Natural killer cell (primary cell): ENCODE measurements at regions not wholly inside any gene's neighbourhood (a gene's known extent, or its start where the extent isn't known, plus 50 kb on each side); places are given as distances from the start of the nearest gene placed in this dataset.

Experiments used
- ATAC-seq, 3 donors: fragments of 150-1000 bp in 2 of 3; fragments of 200-7000 bp in 1 of 3; cut with Tn5 transposase; 1 replicate in 1 of 3; 2 replicates in 2 of 3; pipeline ENCODE4 v1.10.0; 2021; ENCODE audit warnings: mild to moderate bottlenecking in 2 of 3, moderate library complexity in 2 of 3
- DNase-seq, 2 donors: peaks; one replicate each; pipeline versions ENCODE4 v3.0.0 to v3.0.0-alpha.2; 2013 to 2021; ENCODE audit warnings: mixed read lengths in 1 of 2
- H3K27ac ChIP-seq: one replicate; pipeline ENCODE4 v1.5.1; 2013; ENCODE audit warnings: mild to moderate bottlenecking, low read length
- H3K27me3 ChIP-seq: one replicate; pipeline ENCODE4 v1.6.1; 2013; ENCODE audit warnings: low read length; ENCODE audit not compliant: control insufficient read depth, insufficient read depth
- H3K36me3 ChIP-seq: one replicate; pipeline ENCODE4 v1.6.1; 2013; ENCODE audit warnings: low read length; ENCODE audit not compliant: control insufficient read depth, insufficient read depth
- H3K4me1 ChIP-seq: one replicate; pipeline ENCODE4 v1.6.1; 2013; ENCODE audit warnings: low read length; ENCODE audit not compliant: control insufficient read depth, insufficient read depth
- H3K4me3 ChIP-seq: one replicate; pipeline ENCODE4 v1.5.1; 2013; ENCODE audit warnings: low read length
- H3K9me3 ChIP-seq: one replicate; pipeline ENCODE4 v1.6.1; 2013; ENCODE audit warnings: low read length; ENCODE audit not compliant: control insufficient read depth, insufficient read depth
- H3K27ac Mint-ChIP-seq, 2 donors: one replicate each; pipeline ENCODE4 v1.8.0; 2022; ENCODE audit warnings: mild to moderate bottlenecking in 2 of 2, mixed read lengths in 2 of 2, moderate library complexity in 1 of 2
- H3K27me3 Mint-ChIP-seq, 2 donors: one replicate each; pipeline ENCODE4 v1.8.0; 2022; ENCODE audit warnings: low read depth in 2 of 2, mixed read lengths in 2 of 2
- H3K36me3 Mint-ChIP-seq: one replicate; pipeline ENCODE4 v1.8.0; 2022; ENCODE audit warnings: mixed read lengths
- H3K4me1 Mint-ChIP-seq, 2 donors: one replicate each; pipeline ENCODE4 v1.8.0; 2022; ENCODE audit warnings: mixed read lengths in 2 of 2
- H3K4me3 Mint-ChIP-seq: one replicate; pipeline ENCODE4 v1.8.0; 2022; ENCODE audit warnings: mild to moderate bottlenecking, moderate library complexity, mixed read lengths
- H3K9me3 Mint-ChIP-seq, 2 donors: one replicate each; pipeline ENCODE4 v1.8.0; 2022; ENCODE audit warnings: mixed read lengths in 2 of 2
- CTCF ChIP-seq: fragments of 200-600 bp; IDR thresholded peaks from one replicate; pipeline ENCODE4 v1.8.0; 2022; ENCODE audit warnings: antibody characterized with exemption
- WGBS: methylation state at CpG from one replicate; pipeline ENCODE4 v1.1.7; 2013; ENCODE audit warnings: missing lambda C conversion rate; ENCODE audit not compliant: insufficient coverage; 5-methylcytosine and 5-hydroxymethylcytosine counted together
- intact Hi-C: fragments of 100-400 bp; cut with micrococcal nuclease; formaldehyde crosslinking; loops from one replicate; pipeline ENCODE4 v1.14.2; 2022

- no peak for TF ChIP-seq CTCF
- Histone ChIP-seq H3K27ac (no peak overlapping the region), H3K4me1 (no peaks in the 10 kb centered on the region), H3K9me3 (no peaks in the 10 kb centered on the region), H3K27me3 (no peaks in the 10 kb centered on the region), H3K4me3 (no peak overlapping the region), H3K36me3 (no peaks in the 10 kb centered on the region)
- H3K27me3 Mint-ChIP-seq, result no peaks in the 10 kb centered on the region
- no peak for DNase-seq
- peaks cover 17 to 24% of the 10 kb centered on the region in 2 donors for H3K9me3 Mint-ChIP-seq
- H3K36me3 Mint-ChIP-seq, result peaks cover 25% of the 10 kb centered on the region
- no peak overlapping the region for H3K27ac Mint-ChIP-seq
- no peak overlapping the region for H3K4me3 Mint-ChIP-seq
- no peaks in the 10 kb centered on the region for H3K4me1 Mint-ChIP-seq
- ATAC-seq, result no peak
- 89% methylated on average over 5 of the region's 5 CpGs for WGBS
- intact Hi-C loops, result no loop called here
These were observed 307.1 kb downstream of the OSR1 start for GRCh38 chr2:19051203-19051831.

GRCh38 chr2:19050354-19050753, 308.1 kb downstream of the OSR1 start:
- Mint-ChIP-seq H3K4me3 (no peak overlapping the region), H3K9me3 (peaks cover 13 to 18% of the 10 kb centered on the region in 2 donors), H3K27ac (no peak overlapping the region), H3K36me3 (peaks cover 25% of the 10 kb centered on the region), H3K4me1 (no peaks in the 10 kb centered on the region), H3K27me3 (no peaks in the 10 kb centered on the region)
- no peak for DNase-seq
- no peak for TF ChIP-seq CTCF
- H3K9me3 ChIP-seq, result no peaks in the 10 kb centered on the region
- no peak overlapping the region for H3K4me3 ChIP-seq
- H3K27me3 ChIP-seq, result no peaks in the 10 kb centered on the region
- intact Hi-C loops, result no loop called here
- no peak overlapping the region for H3K27ac ChIP-seq
- H3K4me1 ChIP-seq, result no peaks in the 10 kb centered on the region
- H3K36me3 ChIP-seq, result no peaks in the 10 kb centered on the region
- no peak for ATAC-seq

- no peak overlapping the region for H3K27ac Mint-ChIP-seq
- no peak for ATAC-seq
- intact Hi-C loops, result no loop called here
These were observed 309.7 kb downstream of the OSR1 start for GRCh38 chr2:19048593-19049266.

More at GRCh38 chr2:19048593-19049266, 309.7 kb downstream of the OSR1 start:
- peaks cover 14 to 22% of the 10 kb centered on the region in 2 donors for H3K9me3 Mint-ChIP-seq
- no peaks in the 10 kb centered on the region for H3K27me3 ChIP-seq
- no peak overlapping the region for H3K4me3 Mint-ChIP-seq
- no peaks in the 10 kb centered on the region for H3K9me3 ChIP-seq
- 90% methylated on average over 3 of the region's 5 CpGs for WGBS
- no peaks in the 10 kb centered on the region for H3K27me3 Mint-ChIP-seq
- DNase-seq, result no peak
- no peak overlapping the region for H3K4me3 ChIP-seq
- H3K27ac ChIP-seq, result no peak overlapping the region
- no peaks in the 10 kb centered on the region for H3K36me3 ChIP-seq
- no peaks in the 10 kb centered on the region for H3K4me1 ChIP-seq
- no peaks in the 10 kb centered on the region for H3K4me1 Mint-ChIP-seq
- peaks cover 18% of the 10 kb centered on the region for H3K36me3 Mint-ChIP-seq
- TF ChIP-seq CTCF, result no peak
